Natural killer cell (primary cell): ENCODE measurements at regions not wholly inside any gene's neighbourhood (a gene's known extent, or its start where the extent isn't known, plus 50 kb on each side); places are given as distances from the start of the nearest gene placed in this dataset.

Source experiments
- ATAC-seq, 3 donors: fragments of 150-1000 bp in 2 of 3; fragments of 200-7000 bp in 1 of 3; cut with Tn5 transposase; 1 replicate in 1 of 3; 2 replicates in 2 of 3; pipeline ENCODE4 v1.10.0; 2021; ENCODE audit warnings: mild to moderate bottlenecking in 2 of 3, moderate library complexity in 2 of 3
- DNase-seq, 2 donors: peaks; one replicate each; pipeline versions ENCODE4 v3.0.0 to v3.0.0-alpha.2; 2013 to 2021; ENCODE audit warnings: mixed read lengths in 1 of 2
- H3K27ac ChIP-seq: one replicate; pipeline ENCODE4 v1.5.1; 2013; ENCODE audit warnings: mild to moderate bottlenecking, low read length
- H3K27me3 ChIP-seq: one replicate; pipeline ENCODE4 v1.6.1; 2013; ENCODE audit warnings: low read length; ENCODE audit not compliant: control insufficient read depth, insufficient read depth
- H3K36me3 ChIP-seq: one replicate; pipeline ENCODE4 v1.6.1; 2013; ENCODE audit warnings: low read length; ENCODE audit not compliant: control insufficient read depth, insufficient read depth
- H3K4me1 ChIP-seq: one replicate; pipeline ENCODE4 v1.6.1; 2013; ENCODE audit warnings: low read length; ENCODE audit not compliant: control insufficient read depth, insufficient read depth
- H3K4me3 ChIP-seq: one replicate; pipeline ENCODE4 v1.5.1; 2013; ENCODE audit warnings: low read length
- H3K9me3 ChIP-seq: one replicate; pipeline ENCODE4 v1.6.1; 2013; ENCODE audit warnings: low read length; ENCODE audit not compliant: control insufficient read depth, insufficient read depth
- H3K27ac Mint-ChIP-seq, 2 donors: one replicate each; pipeline ENCODE4 v1.8.0; 2022; ENCODE audit warnings: mild to moderate bottlenecking in 2 of 2, mixed read lengths in 2 of 2, moderate library complexity in 1 of 2
- H3K27me3 Mint-ChIP-seq, 2 donors: one replicate each; pipeline ENCODE4 v1.8.0; 2022; ENCODE audit warnings: low read depth in 2 of 2, mixed read lengths in 2 of 2
- H3K36me3 Mint-ChIP-seq: one replicate; pipeline ENCODE4 v1.8.0; 2022; ENCODE audit warnings: mixed read lengths
- H3K4me1 Mint-ChIP-seq, 2 donors: one replicate each; pipeline ENCODE4 v1.8.0; 2022; ENCODE audit warnings: mixed read lengths in 2 of 2
- H3K4me3 Mint-ChIP-seq: one replicate; pipeline ENCODE4 v1.8.0; 2022; ENCODE audit warnings: mild to moderate bottlenecking, moderate library complexity, mixed read lengths
- H3K9me3 Mint-ChIP-seq, 2 donors: one replicate each; pipeline ENCODE4 v1.8.0; 2022; ENCODE audit warnings: mixed read lengths in 2 of 2
- WGBS: methylation state at CpG from one replicate; pipeline ENCODE4 v1.1.7; 2013; ENCODE audit warnings: missing lambda C conversion rate; ENCODE audit not compliant: insufficient coverage; 5-methylcytosine and 5-hydroxymethylcytosine counted together
- intact Hi-C: fragments of 100-400 bp; cut with micrococcal nuclease; formaldehyde crosslinking; loops from one replicate; pipeline ENCODE4 v1.14.2; 2022
- TF ChIP-seq, protein P1 (sequence below): fragments of 200-600 bp; IDR thresholded peaks from one replicate; pipeline ENCODE4 v1.8.0; 2022; ENCODE audit warnings: antibody characterized with exemption

GRCh38 chr1:208785629-208786028, 541.4 kb upstream of the PLXNA2 start:
- H3K27me3 Mint-ChIP-seq = no peaks in the 10 kb centered on the region

DNA sequence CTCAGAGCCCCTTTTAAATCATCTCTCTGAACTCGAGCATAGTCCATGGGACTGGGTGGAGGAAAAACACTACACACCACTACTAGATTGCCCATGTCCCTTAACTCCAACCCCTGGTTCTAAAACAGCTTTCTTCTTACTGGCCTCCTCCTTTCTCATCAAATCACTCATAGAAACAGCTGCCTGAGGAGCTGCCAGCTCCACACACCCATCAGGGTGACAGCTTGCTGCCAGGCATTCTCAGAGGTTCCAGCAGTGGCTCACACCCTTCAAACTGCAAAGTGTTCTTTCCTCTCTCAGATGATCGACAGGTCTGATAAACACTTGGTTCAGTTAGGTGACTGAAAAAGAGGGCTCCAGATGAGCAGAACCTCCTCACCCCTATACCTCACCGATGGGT, 543.0 kb upstream of the PLXNA2 start:
- DNase-seq (no peak), ATAC-seq (no peak)
- Histone ChIP-seq H3K27ac (no peak overlapping the region), H3K4me1 (no peaks in the 10 kb centered on the region), H3K4me3 (no peak overlapping the region), H3K9me3 (no peaks in the 10 kb centered on the region), H3K36me3 (no peaks in the 10 kb centered on the region), H3K27me3 (no peaks in the 10 kb centered on the region)
- 65% methylated on average over 3 of the region's 3 CpGs for WGBS
- H3K4me1 Mint-ChIP-seq = no peaks in the 10 kb centered on the region
- H3K27me3 Mint-ChIP-seq = peaks cover 0 to 6% of the 10 kb centered on the region in 2 donors
- H3K4me3 Mint-ChIP-seq = no peak overlapping the region
- H3K27ac Mint-ChIP-seq = no peak overlapping the region
- H3K36me3 Mint-ChIP-seq = no peaks in the 10 kb centered on the region
- H3K9me3 Mint-ChIP-seq = no peaks in the 10 kb centered on the region
- intact Hi-C loops = no loop called here
- TF ChIP-seq, protein P1, sequence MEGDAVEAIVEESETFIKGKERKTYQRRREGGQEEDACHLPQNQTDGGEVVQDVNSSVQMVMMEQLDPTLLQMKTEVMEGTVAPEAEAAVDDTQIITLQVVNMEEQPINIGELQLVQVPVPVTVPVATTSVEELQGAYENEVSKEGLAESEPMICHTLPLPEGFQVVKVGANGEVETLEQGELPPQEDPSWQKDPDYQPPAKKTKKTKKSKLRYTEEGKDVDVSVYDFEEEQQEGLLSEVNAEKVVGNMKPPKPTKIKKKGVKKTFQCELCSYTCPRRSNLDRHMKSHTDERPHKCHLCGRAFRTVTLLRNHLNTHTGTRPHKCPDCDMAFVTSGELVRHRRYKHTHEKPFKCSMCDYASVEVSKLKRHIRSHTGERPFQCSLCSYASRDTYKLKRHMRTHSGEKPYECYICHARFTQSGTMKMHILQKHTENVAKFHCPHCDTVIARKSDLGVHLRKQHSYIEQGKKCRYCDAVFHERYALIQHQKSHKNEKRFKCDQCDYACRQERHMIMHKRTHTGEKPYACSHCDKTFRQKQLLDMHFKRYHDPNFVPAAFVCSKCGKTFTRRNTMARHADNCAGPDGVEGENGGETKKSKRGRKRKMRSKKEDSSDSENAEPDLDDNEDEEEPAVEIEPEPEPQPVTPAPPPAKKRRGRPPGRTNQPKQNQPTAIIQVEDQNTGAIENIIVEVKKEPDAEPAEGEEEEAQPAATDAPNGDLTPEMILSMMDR = no peak

More at GRCh38 chr1:208785629-208786028, 541.4 kb upstream of the PLXNA2 start:
- Histone ChIP-seq H3K27ac (no peak overlapping the region), H3K4me1 (no peaks in the 10 kb centered on the region), H3K4me3 (no peak overlapping the region), H3K27me3 (no peaks in the 10 kb centered on the region), H3K9me3 (no peaks in the 10 kb centered on the region), H3K36me3 (no peaks in the 10 kb centered on the region)
- H3K4me3 Mint-ChIP-seq = no peak overlapping the region
- no peak for DNase-seq
- intact Hi-C loops = no loop called here
- H3K27ac Mint-ChIP-seq = no peak overlapping the region
- H3K4me1 Mint-ChIP-seq = no peaks in the 10 kb centered on the region
- no peaks in the 10 kb centered on the region for H3K9me3 Mint-ChIP-seq
- TF ChIP-seq, protein P1 = no peak
- ATAC-seq = no peak
- 100% methylated on average over 1 of the region's 1 CpG for WGBS
- no peaks in the 10 kb centered on the region for H3K36me3 Mint-ChIP-seq

GRCh38 chr1:208788013-208788540, 543.9 kb upstream of the PLXNA2 start:
- Mint-ChIP-seq H3K4me1 (no peaks in the 10 kb centered on the region), H3K27ac (no peak overlapping the region)
- H3K27ac ChIP-seq = no peak overlapping the region

GRCh38 chr1:208791456-208791855, 547.3 kb upstream of the PLXNA2 start:
- H3K4me1 ChIP-seq = no peaks in the 10 kb centered on the region

More at GRCh38 chr1:208788013-208788540, 543.9 kb upstream of the PLXNA2 start:
- TF ChIP-seq, protein P1 = no peak
- no peak for DNase-seq
- H3K27me3 Mint-ChIP-seq = peaks cover 0 to 6% of the 10 kb centered on the region in 2 donors
- Histone ChIP-seq H3K9me3 (no peaks in the 10 kb centered on the region), H3K36me3 (no peaks in the 10 kb centered on the region), H3K4me3 (no peak overlapping the region), H3K4me1 (no peaks in the 10 kb centered on the region), H3K27me3 (no peaks in the 10 kb centered on the region)
- H3K4me3 Mint-ChIP-seq = no peak overlapping the region
- no peaks in the 10 kb centered on the region for H3K36me3 Mint-ChIP-seq
- ATAC-seq = no peak
- intact Hi-C loops = no loop called here
- H3K9me3 Mint-ChIP-seq = no peaks in the 10 kb centered on the region
- WGBS = 82% methylated on average over 1 of the region's 1 CpG

More at GRCh38 chr1:208791456-208791855, 547.3 kb upstream of the PLXNA2 start:
- Mint-ChIP-seq H3K27ac (no peak overlapping the region), H3K9me3 (peaks cover 0 to 3% of the 10 kb centered on the region in 2 donors), H3K36me3 (no peaks in the 10 kb centered on the region), H3K4me1 (no peaks in the 10 kb centered on the region), H3K27me3 (peaks cover 0 to 6% of the 10 kb centered on the region in 2 donors), H3K4me3 (no peak overlapping the region)
- no peaks in the 10 kb centered on the region for H3K36me3 ChIP-seq
- TF ChIP-seq, protein P1 = no peak
- DNase-seq = no peak
- H3K27ac ChIP-seq = no peak overlapping the region
- intact Hi-C loops = no loop called here
- H3K9me3 ChIP-seq = no peaks in the 10 kb centered on the region
- H3K4me3 ChIP-seq = no peak overlapping the region
- ATAC-seq = no peak
- H3K27me3 ChIP-seq = no peaks in the 10 kb centered on the region
